DOHH2 (cell line): ENCODE measurements at regions not wholly inside any gene's neighbourhood (a gene's known extent, or its start where the extent isn't known, plus 50 kb on each side); places are given as distances from the start of the nearest gene placed in this dataset.

Experiments
- EZH2phosphoT487 ChIP-seq: fragments of 200-600 bp; sonication (generic); IDR thresholded peaks from 2 replicates; pipeline ENCODE4 v1.6.1; 2017; ENCODE audit warnings: borderline replicate concordance, mild to moderate bottlenecking, antibody characterized with exemption, low read length, moderate library complexity, mixed read lengths
- TF ChIP-seq, protein P1 (sequence below): fragments of 200-600 bp; sonication (generic); IDR thresholded peaks from one replicate; pipeline ENCODE4 v1.5.1; 2014; ENCODE audit warnings: antibody characterized with exemption, mild to moderate bottlenecking, low read depth, low read length; ENCODE audit not compliant: poor library complexity, severe bottlenecking

DNA sequence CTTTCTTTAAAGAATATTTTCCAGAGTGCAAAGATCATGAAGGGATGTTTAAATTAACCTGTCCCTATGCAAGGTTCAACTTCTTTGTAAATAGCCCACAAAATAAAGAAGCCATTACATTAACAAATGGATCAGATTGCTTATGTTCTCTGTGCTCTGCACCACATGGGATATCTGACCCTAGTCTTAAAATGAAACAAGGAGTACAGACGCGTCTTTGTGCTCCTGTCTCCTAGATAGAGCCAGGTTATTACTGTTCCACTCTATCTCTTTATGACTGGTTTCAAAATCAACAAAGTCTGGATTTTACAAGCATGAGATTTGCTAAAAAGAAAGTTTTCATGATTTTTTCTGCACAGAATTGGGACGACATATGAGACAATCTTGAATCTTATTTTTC is 339.4 kb downstream of the KLF12 start:
- TF ChIP-seq, protein P1, sequence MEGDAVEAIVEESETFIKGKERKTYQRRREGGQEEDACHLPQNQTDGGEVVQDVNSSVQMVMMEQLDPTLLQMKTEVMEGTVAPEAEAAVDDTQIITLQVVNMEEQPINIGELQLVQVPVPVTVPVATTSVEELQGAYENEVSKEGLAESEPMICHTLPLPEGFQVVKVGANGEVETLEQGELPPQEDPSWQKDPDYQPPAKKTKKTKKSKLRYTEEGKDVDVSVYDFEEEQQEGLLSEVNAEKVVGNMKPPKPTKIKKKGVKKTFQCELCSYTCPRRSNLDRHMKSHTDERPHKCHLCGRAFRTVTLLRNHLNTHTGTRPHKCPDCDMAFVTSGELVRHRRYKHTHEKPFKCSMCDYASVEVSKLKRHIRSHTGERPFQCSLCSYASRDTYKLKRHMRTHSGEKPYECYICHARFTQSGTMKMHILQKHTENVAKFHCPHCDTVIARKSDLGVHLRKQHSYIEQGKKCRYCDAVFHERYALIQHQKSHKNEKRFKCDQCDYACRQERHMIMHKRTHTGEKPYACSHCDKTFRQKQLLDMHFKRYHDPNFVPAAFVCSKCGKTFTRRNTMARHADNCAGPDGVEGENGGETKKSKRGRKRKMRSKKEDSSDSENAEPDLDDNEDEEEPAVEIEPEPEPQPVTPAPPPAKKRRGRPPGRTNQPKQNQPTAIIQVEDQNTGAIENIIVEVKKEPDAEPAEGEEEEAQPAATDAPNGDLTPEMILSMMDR = no peak
- no peak for TF ChIP-seq EZH2phosphoT487
